ENCODE measurements at regions not wholly inside any gene's neighbourhood (a gene's known extent, or its start where the extent isn't known, plus 50 kb on each side); places are given as distances from the start of the nearest gene placed in this dataset.

- TF ChIP-seq CTCF (IDR thresholded peaks at IDR 0.05 in 2 of 3, conservative IDR thresholded peaks at IDR 0.05 in 1 of 3; ENCODE audit: borderline replicate concordance in 1 of 3, insufficient read depth in 1 of 3, low read depth in 2 of 3, low read length in 2 of 3): no peak
- TF ChIP-seq ZFX (IDR thresholded peaks at IDR 0.05): no peak
Measured at GRCh38 chr5:100119903-100120302, 415.3 kb upstream of the FAM174A start (continued).

- DNase-seq (ENCODE audit: low read depth, low spot score) (no peak), ATAC-seq (no peak)
- H3K9me3 ChIP-seq (ENCODE audit: control insufficient read depth in 1 of 2, insufficient read depth in 1 of 2, low read depth in 1 of 2, low read length in 2 of 2): no peaks in the 10 kb centered on the region
- CTCF ChIA-PET: no interaction called here
- no peaks in the 10 kb centered on the region for H3K27me3 ChIP-seq (ENCODE audit: insufficient read depth, low read length)
- POLR2A ChIA-PET: interaction anchor here (0.6 kb wide), 1 partner anchor 17 kb away, joined by 3 read pairs; no protein-coding TSS in a partner anchor
- no peak overlapping the region for H3K9ac ChIP-seq (ENCODE audit: low read length)
- BruUV-seq (replicated peaks): no TSS peak
- H3K27ac ChIP-seq (ENCODE audit: low read depth, low read length): no peak overlapping the region
- H3K9me2 ChIP-seq (ENCODE audit: insufficient read depth): no peaks in the 10 kb centered on the region
- RAD21 ChIA-PET (ENCODE audit: low non-redundant PET in 1 of 2, low total read pairs in 2 of 2, uncharacterized antibody in 2 of 2, unreplicated experiment in 2 of 2): no interaction called here
- H4K20me1 ChIP-seq (ENCODE audit: insufficient read depth): no peaks in the 10 kb centered on the region
- TF ChIP-seq FOSL1 (IDR thresholded peaks at IDR 0.05; ENCODE audit: low read depth): no peak
- no peak overlapping the region for H2AFZ ChIP-seq (ENCODE audit: low read depth, low read length, poor library complexity, severe bottlenecking)
- no peaks in the 10 kb centered on the region for H3K36me3 ChIP-seq (ENCODE audit: control insufficient read depth in 1 of 2, insufficient read depth in 2 of 2, low read length in 2 of 2)
- no peak overlapping the region for H3K4me2 ChIP-seq (ENCODE audit: low read length)
- no peaks in the 10 kb centered on the region for H3K4me1 ChIP-seq (ENCODE audit: control insufficient read depth in 1 of 2, insufficient read depth in 2 of 2, low read length in 2 of 2)
- no peak overlapping the region for H3K4me3 ChIP-seq (replicated peaks in 1 of 2; ENCODE audit: low read depth in 1 of 2, low read length in 2 of 2)
- no peaks in the 10 kb centered on the region for H3K79me2 ChIP-seq (ENCODE audit: insufficient read depth, low read length)
- intact Hi-C loops (cut with micrococcal nuclease): no loop called here
Measured at GRCh38 chr5:100110497-100110896, 424.7 kb upstream of the FAM174A start.

GRCh38 chr5:100108883-100109282 lies 426.3 kb upstream of the FAM174A start:
- Histone ChIP-seq H3K27me3 (ENCODE audit: insufficient read depth, low read length) (no peaks in the 10 kb centered on the region), H3K9ac (ENCODE audit: low read length) (no peak overlapping the region), H3K9me2 (ENCODE audit: insufficient read depth) (no peaks in the 10 kb centered on the region), H2AFZ (ENCODE audit: low read depth, low read length, poor library complexity, severe bottlenecking) (no peak overlapping the region), H3K4me3 (replicated peaks in 1 of 2; ENCODE audit: low read depth in 1 of 2, low read length in 2 of 2) (no peak overlapping the region), H3K4me1 (ENCODE audit: control insufficient read depth in 1 of 2, insufficient read depth in 2 of 2, low read length in 2 of 2) (no peaks in the 10 kb centered on the region), H3K9me3 (ENCODE audit: control insufficient read depth in 1 of 2, insufficient read depth in 1 of 2, low read depth in 1 of 2, low read length in 2 of 2) (no peaks in the 10 kb centered on the region), H3K27ac (ENCODE audit: low read depth, low read length) (no peak overlapping the region), H4K20me1 (ENCODE audit: insufficient read depth) (no peaks in the 10 kb centered on the region), H3K36me3 (ENCODE audit: control insufficient read depth in 1 of 2, insufficient read depth in 2 of 2, low read length in 2 of 2) (no peaks in the 10 kb centered on the region), H3K79me2 (ENCODE audit: insufficient read depth, low read length) (no peaks in the 10 kb centered on the region), H3K4me2 (ENCODE audit: low read length) (no peak overlapping the region)
- ChIA-PET CTCF (no interaction called here), RAD21 (ENCODE audit: low non-redundant PET in 1 of 2, low total read pairs in 2 of 2, uncharacterized antibody in 2 of 2, unreplicated experiment in 2 of 2) (no interaction called here), POLR2A (no interaction called here)
- no TSS peak for BruUV-seq (replicated peaks)
- intact Hi-C loops (cut with micrococcal nuclease): no loop called here
- DNase-seq (ENCODE audit: low read depth, low spot score): no peak
- ATAC-seq: no peak
- no peak for TF ChIP-seq EGR1 (IDR thresholded peaks at IDR 0.05; ENCODE audit: low read depth)
- no peak for TF ChIP-seq SRF (IDR thresholded peaks at IDR 0.05; ENCODE audit: low read depth)
- no peak for TF ChIP-seq POLR2AphosphoS5 (IDR thresholded peaks at IDR 0.05; ENCODE audit: low read depth, low read length)
- no peak for TF ChIP-seq MAX (IDR thresholded peaks at IDR 0.05)
- TF ChIP-seq YY1 (IDR thresholded peaks at IDR 0.05; ENCODE audit: extremely low read depth, insufficient replicate concordance, low read depth, low read length): no peak
- TF ChIP-seq SP1 (IDR thresholded peaks at IDR 0.05; ENCODE audit: low read depth): no peak
- TF ChIP-seq TCF7L2 (IDR thresholded peaks at IDR 0.05; ENCODE audit: borderline replicate concordance, extremely low read depth, insufficient read depth, insufficient read length): no peak
- no peak for TF ChIP-seq SIN3A (IDR thresholded peaks at IDR 0.05; ENCODE audit: low read depth)
- no peak for TF ChIP-seq JUND (IDR thresholded peaks at IDR 0.05)
- TF ChIP-seq FOSL1 (IDR thresholded peaks at IDR 0.05; ENCODE audit: low read depth): no peak
- no peak for TF ChIP-seq ATF3 (IDR thresholded peaks at IDR 0.05)
- no peak for TF ChIP-seq ZFX (IDR thresholded peaks at IDR 0.05)
- TF ChIP-seq REST (IDR thresholded peaks at IDR 0.05; ENCODE audit: low read depth): no peak
- no peak for TF ChIP-seq POLR2A (IDR thresholded peaks at IDR 0.05; ENCODE audit: borderline replicate concordance, extremely low read depth, insufficient read depth, insufficient read length)
